SIG-M5 (cell line): ENCODE measurements at regions not wholly inside any gene's neighbourhood (a gene's known extent, or its start where the extent isn't known, plus 50 kb on each side); places are given as distances from the start of the nearest gene placed in this dataset.
"Not testable (repeated sequence)": the region's sequence is repeated elsewhere in the genome, so short reads cannot be mapped to it uniquely, and the experiment has no call there.

Source experiments
- DNase-seq: peaks from one replicate; lab custom pipeline; 2025; lab: John Stamatoyannopoulos, UW

GRCh38 chr9:34907044-34907443, 51.0 kb upstream of the PHF24 start:
- no peak for DNase-seq

GRCh38 chr9:34899535-34900158, 58.4 kb upstream of the PHF24 start:
- peak; percentile 0 for DNase-seq

GRCh38 chr9:34898846-34899245, 59.2 kb upstream of the PHF24 start:
- DNase-seq = no peak

GRCh38 chr9:34896112-34896511, 62.0 kb upstream of the PHF24 start:
- no peak for DNase-seq

- DNase-seq = no peak
These were observed 65.2 kb upstream of the PHF24 start for GRCh38 chr9:34892886-34893285.

GRCh38 chr9:34891386-34891785, 66.7 kb upstream of the PHF24 start:
- DNase-seq = no peak

- no peak for DNase-seq
These were observed 70.2 kb upstream of the PHF24 start for GRCh38 chr9:34887841-34888240.

- no peak for DNase-seq
These were observed 73.3 kb upstream of the PHF24 start for GRCh38 chr9:34884747-34885189.

GRCh38 chr9:34876096-34876495, 82.0 kb upstream of the PHF24 start:
- no peak for DNase-seq

GRCh38 chr9:34869390-34869789, 88.7 kb upstream of the PHF24 start:
- no peak for DNase-seq

- DNase-seq = no peak
These were observed 91.5 kb upstream of the PHF24 start for GRCh38 chr9:34866614-34867013.

GRCh38 chr9:34863426-34863825, 94.7 kb upstream of the PHF24 start:
- no peak for DNase-seq

GRCh38 chr9:34862836-34863235, 95.2 kb upstream of the PHF24 start:
- no peak for DNase-seq

- DNase-seq = peak; percentile 23
These were observed 96.0 kb upstream of the PHF24 start for GRCh38 chr9:34862043-34862442.

- not testable (repeated sequence) for DNase-seq
These were observed 103.1 kb upstream of the PHF24 start for GRCh38 chr9:34855016-34855415.

GRCh38 chr9:34830068-34830467, 120.1 kb upstream of the CCL21 start:
- DNase-seq = no peak

- no peak for DNase-seq
These were observed 117.1 kb upstream of the CCL21 start for GRCh38 chr9:34826999-34827538.

- no peak for DNase-seq
These were observed 115.8 kb upstream of the CCL21 start for GRCh38 chr9:34825775-34826174.

- DNase-seq = no peak
These were observed 113.8 kb upstream of the CCL21 start for GRCh38 chr9:34823778-34824177.

GRCh38 chr9:34810187-34810524, 100.2 kb upstream of the CCL21 start:
- DNase-seq = no peak

GRCh38 chr9:34809504-34810186, 99.7 kb upstream of the CCL21 start:
- DNase-seq = no peak

GRCh38 chr9:34802916-34803315, 93.0 kb upstream of the CCL21 start:
- no peak for DNase-seq

- no peak for DNase-seq
These were observed 87.4 kb upstream of the CCL21 start for GRCh38 chr9:34797367-34797766.

- DNase-seq = no peak
These were observed 87.0 kb upstream of the CCL21 start for GRCh38 chr9:34796924-34797323.
